HCT116 (cell line): ENCODE measurements at regions not wholly inside any gene's neighbourhood (a gene's known extent, or its start where the extent isn't known, plus 50 kb on each side); places are given as distances from the start of the nearest gene placed in this dataset.

ENCODE experiments used
- ATAC-seq: fragments of 200-7000 bp; cut with Tn5 transposase; 2 replicates; pipeline ENCODE4 v1.9.1; 2020; ENCODE audit warnings: mild to moderate bottlenecking, moderate library complexity
- BruUV-seq: library from RNA; stranded (reverse); fragments of 400-500 nt; replicated peaks from 2 replicates; lab custom pipeline; 2021; lab: Mats Ljungman, UMichigan
- CTCF ChIA-PET: fragments of 300-600 bp; sonication (Branson Sonifier 250); formaldehyde crosslinking; loops from one replicate; lab custom pipeline; 2021; ENCODE audit warnings: antibody characterized with exemption; lab: Charles Lee
- POLR2A ChIA-PET: fragments of 300-600, 350-600 bp; sonication (Branson Sonifier 250); formaldehyde crosslinking; loops from one replicate; lab custom pipeline; 2021; ENCODE audit warnings: antibody characterized with exemption; lab: Charles Lee
- RAD21 ChIA-PET, 2 experiments: fragments of 300-600 bp; sonication (Branson Sonifier 250); formaldehyde crosslinking; loops; one replicate each; lab custom pipeline; 2023; ENCODE audit warnings: low total read pairs in 2 of 2; ENCODE audit not compliant: uncharacterized antibody in 2 of 2, unreplicated experiment in 2 of 2, low non-redundant PET in 1 of 2; lab: Charles Lee
- DNase-seq: peaks from one replicate; pipeline ENCODE4 v3.0.0-alpha.2; 2010; ENCODE audit warnings: low read depth, low spot score
- H2AFZ ChIP-seq: fragments of 200-600 bp; shearing (Covaris generic), sonication (generic); 2 replicates; pipeline ENCODE4 v1.6.1; 2017; ENCODE audit warnings: low read depth, mixed run types, mixed read lengths, antibody characterized with exemption, low read length; ENCODE audit not compliant: poor library complexity, severe bottlenecking
- H3K27ac ChIP-seq: 2 replicates; pipeline ENCODE4 v1.5.1; 2012; ENCODE audit warnings: low read depth, low read length
- H3K27me3 ChIP-seq: fragments of 200-600 bp; sonication (generic); 2 replicates; pipeline ENCODE4 v1.6.1; 2016; ENCODE audit warnings: mixed run types, low read length, mixed read lengths; ENCODE audit not compliant: insufficient read depth
- H3K36me3 ChIP-seq, 2 experiments: fragments of 200-500 bp in 1 of 2; fragments of 200-600 bp in 1 of 2; sonication (Bioruptor generic) in 1 of 2; sonication (generic) in 1 of 2; 2 replicates each; pipeline versions ENCODE4 v1.5.1 to v1.6.1; 2014 to 2016; ENCODE audit warnings: low read length in 2 of 2, inconsistent platforms in 1 of 2, mixed read lengths in 1 of 2, mixed run types in 1 of 2; ENCODE audit not compliant: insufficient read depth in 2 of 2, control insufficient read depth in 1 of 2
- H3K4me1 ChIP-seq, 2 experiments: fragments of 200-600 bp in 1 of 2; sonication (generic) in 1 of 2; 2 replicates each; pipeline versions ENCODE4 v1.5.1 to v1.6.1; 2012 to 2017; ENCODE audit warnings: low read length in 2 of 2, inconsistent platforms in 1 of 2, mild to moderate bottlenecking in 1 of 2, mixed read lengths in 1 of 2, mixed run types in 1 of 2, moderate library complexity in 1 of 2; ENCODE audit not compliant: insufficient read depth in 2 of 2, control insufficient read depth in 1 of 2
- H3K4me2 ChIP-seq: fragments of 200-600 bp; sonication (generic); 2 replicates; pipeline ENCODE4 v1.6.1; 2017; ENCODE audit warnings: mixed run types, low read length, mixed read lengths
- H3K4me3 ChIP-seq, 2 experiments: fragments of 200-600 bp in 1 of 2; sonication (generic) in 1 of 2; replicated peaks in 1 of 2; 2 replicates each; pipeline ENCODE4 v1.5.1; 2011 to 2016; ENCODE audit warnings: low read length in 2 of 2, control low read depth in 1 of 2, low read depth in 1 of 2, mild to moderate bottlenecking in 1 of 2, mixed read lengths in 1 of 2, mixed run types in 1 of 2
- H3K79me2 ChIP-seq: fragments of 200-600 bp; sonication (generic); 2 replicates; pipeline ENCODE4 v1.6.1; 2017; ENCODE audit warnings: mild to moderate bottlenecking, mixed run types, low read length, moderate library complexity, mixed read lengths; ENCODE audit not compliant: insufficient read depth
- H3K9ac ChIP-seq: fragments of 200-600 bp; sonication (generic); 2 replicates; pipeline ENCODE4 v1.6.1; 2016; ENCODE audit warnings: low read length, mixed read lengths
- H3K9me2 ChIP-seq: fragments of 200-600 bp; sonication (generic), shearing (Covaris generic); 2 replicates; pipeline ENCODE4 v1.6.1; 2017; ENCODE audit warnings: mixed run types, mild to moderate bottlenecking, moderate library complexity; ENCODE audit not compliant: insufficient read depth
- H3K9me3 ChIP-seq, 2 experiments: fragments of 200-500 bp in 1 of 2; fragments of 200-600 bp in 1 of 2; sonication (Bioruptor generic) in 1 of 2; sonication (generic) in 1 of 2; 2 replicates each; pipeline ENCODE4 v1.6.1; 2014 to 2017; ENCODE audit warnings: low read length in 2 of 2, mixed read lengths in 2 of 2, inconsistent platforms in 1 of 2, low read depth in 1 of 2, mild to moderate bottlenecking in 1 of 2, mixed run types in 1 of 2, moderate library complexity in 1 of 2; ENCODE audit not compliant: control insufficient read depth in 1 of 2, insufficient read depth in 1 of 2
- H4K20me1 ChIP-seq: fragments of 200-600 bp; sonication (generic), shearing (Covaris generic); 2 replicates; pipeline ENCODE4 v1.6.1; 2017; ENCODE audit warnings: mixed run types, mild to moderate bottlenecking, moderate library complexity; ENCODE audit not compliant: insufficient read depth
- CTCF ChIP-seq, 3 experiments: fragments of 200-600 bp in 1 of 3; sonication (generic) in 1 of 3; IDR thresholded peaks in 2 of 3; conservative IDR thresholded peaks in 1 of 3; 2 replicates each; pipeline ENCODE4 v1.5.1; 2012 to 2017; ENCODE audit warnings: low read depth in 2 of 3, low read length in 2 of 3, antibody characterized with exemption in 1 of 3, borderline replicate concordance in 1 of 3, control low read depth in 1 of 3, mild to moderate bottlenecking in 1 of 3, mixed read lengths in 1 of 3, mixed run types in 1 of 3, moderate library complexity in 1 of 3; ENCODE audit not compliant: insufficient read depth in 1 of 3
- EGR1 ChIP-seq: IDR thresholded peaks from 2 replicates; pipeline ENCODE4 v1.6.1; 2012; ENCODE audit warnings: low read depth
- ELF1 ChIP-seq: IDR thresholded peaks from 2 replicates; pipeline ENCODE4 v1.6.1; 2012; ENCODE audit warnings: low read depth, borderline replicate concordance
- EZH2 ChIP-seq: fragments of 200-600 bp; sonication (generic); IDR thresholded peaks from 2 replicates; pipeline ENCODE4 v1.6.1; 2017; ENCODE audit warnings: antibody characterized with exemption, mixed run types
- EZH2phosphoT487 ChIP-seq: fragments of 200-600 bp; IDR thresholded peaks from 2 replicates; pipeline ENCODE4 v1.6.1; 2018; ENCODE audit warnings: antibody characterized with exemption, borderline replicate concordance
- POLR2A ChIP-seq: IDR thresholded peaks from 2 replicates; pipeline ENCODE4 v1.7.0; 2011; ENCODE audit warnings: borderline replicate concordance; ENCODE audit not compliant: insufficient read depth, insufficient read length; ENCODE audit errors: extremely low read depth
- POLR2AphosphoS5 ChIP-seq: IDR thresholded peaks from 2 replicates; pipeline ENCODE4 v1.6.1; 2011; ENCODE audit warnings: mild to moderate bottlenecking, low read depth, low read length, moderate library complexity
- SRF ChIP-seq: IDR thresholded peaks from 2 replicates; pipeline ENCODE4 v1.6.1; 2012; ENCODE audit warnings: low read depth
- TCF7L2 ChIP-seq: IDR thresholded peaks from 2 replicates; pipeline ENCODE4 v1.7.0; 2011; ENCODE audit warnings: borderline replicate concordance, inconsistent platforms; ENCODE audit not compliant: insufficient read depth, insufficient read length; ENCODE audit errors: extremely low read depth
- YY1 ChIP-seq: IDR thresholded peaks from 2 replicates; pipeline ENCODE4 v1.6.1; 2011; ENCODE audit warnings: low read length, low read depth, moderate library complexity, mild to moderate bottlenecking; ENCODE audit not compliant: insufficient replicate concordance; ENCODE audit errors: extremely low read depth
- ZNF274 ChIP-seq: fragments of 200-500 bp; sonication (Bioruptor generic); IDR thresholded peaks from 2 replicates; pipeline ENCODE4 v1.6.1; 2014; ENCODE audit warnings: mild to moderate bottlenecking, low read depth, low read length, inconsistent platforms
- intact Hi-C: fragments of 100-400 bp; cut with micrococcal nuclease; formaldehyde crosslinking; loops from 2 replicates; pipeline ENCODE4 v1.10.0; 2022
- TF ChIP-seq, protein P1 (sequence below): IDR thresholded peaks from 2 replicates; pipeline ENCODE4 v1.6.1; 2012
- TF ChIP-seq, protein P2 (sequence below): IDR thresholded peaks from 2 replicates; pipeline ENCODE4 v1.6.1; 2011; ENCODE audit warnings: mild to moderate bottlenecking, low read length, moderate library complexity; ENCODE audit not compliant: insufficient replicate concordance; ENCODE audit errors: extremely low read depth
- TF ChIP-seq, protein P3 (sequence below): IDR thresholded peaks from 2 replicates; pipeline ENCODE4 v1.6.1; 2012; ENCODE audit warnings: low read depth

GRCh38 chr20:48100483-48100882, 315.2 kb upstream of the SULF2 start:
- Histone ChIP-seq H3K4me1 (peaks cover 0 to 6% of the 10 kb centered on the region in 2 experiments; a peak in 1 of 4 replicates), H4K20me1 (no peaks in the 10 kb centered on the region), H3K9ac (no peak overlapping the region), H3K36me3 (no peaks in the 10 kb centered on the region), H3K9me3 (no peaks in the 10 kb centered on the region; a peak in 1 of 4 replicates), H3K9me2 (no peaks in the 10 kb centered on the region), H2AFZ (no peak overlapping the region), H3K79me2 (no peaks in the 10 kb centered on the region), H3K27me3 (peaks cover 3% of the 10 kb centered on the region; the same call in 1 of the 2 replicates), H3K27ac (no peak overlapping the region), H3K4me2 (no peak overlapping the region), H3K4me3 (no peak overlapping the region)
- DNase-seq (no peak), ATAC-seq (no peak)
- RAD21 ChIA-PET: no interaction called here
- no peak for TF ChIP-seq YY1
- TF ChIP-seq, protein P1, sequence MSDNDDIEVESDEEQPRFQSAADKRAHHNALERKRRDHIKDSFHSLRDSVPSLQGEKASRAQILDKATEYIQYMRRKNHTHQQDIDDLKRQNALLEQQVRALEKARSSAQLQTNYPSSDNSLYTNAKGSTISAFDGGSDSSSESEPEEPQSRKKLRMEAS: no peak
- no peak for TF ChIP-seq SRF
- TF ChIP-seq POLR2A: no peak
- TF ChIP-seq EGR1: no peak
- TF ChIP-seq EZH2phosphoT487: no peak
- no peak for TF ChIP-seq POLR2AphosphoS5
- no peak for TF ChIP-seq ZNF274
- TF ChIP-seq, protein P2, sequence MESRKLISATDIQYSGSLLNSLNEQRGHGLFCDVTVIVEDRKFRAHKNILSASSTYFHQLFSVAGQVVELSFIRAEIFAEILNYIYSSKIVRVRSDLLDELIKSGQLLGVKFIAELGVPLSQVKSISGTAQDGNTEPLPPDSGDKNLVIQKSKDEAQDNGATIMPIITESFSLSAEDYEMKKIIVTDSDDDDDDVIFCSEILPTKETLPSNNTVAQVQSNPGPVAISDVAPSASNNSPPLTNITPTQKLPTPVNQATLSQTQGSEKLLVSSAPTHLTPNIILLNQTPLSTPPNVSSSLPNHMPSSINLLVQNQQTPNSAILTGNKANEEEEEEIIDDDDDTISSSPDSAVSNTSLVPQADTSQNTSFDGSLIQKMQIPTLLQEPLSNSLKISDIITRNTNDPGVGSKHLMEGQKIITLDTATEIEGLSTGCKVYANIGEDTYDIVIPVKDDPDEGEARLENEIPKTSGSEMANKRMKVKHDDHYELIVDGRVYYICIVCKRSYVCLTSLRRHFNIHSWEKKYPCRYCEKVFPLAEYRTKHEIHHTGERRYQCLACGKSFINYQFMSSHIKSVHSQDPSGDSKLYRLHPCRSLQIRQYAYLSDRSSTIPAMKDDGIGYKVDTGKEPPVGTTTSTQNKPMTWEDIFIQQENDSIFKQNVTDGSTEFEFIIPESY: no peak
- TF ChIP-seq ELF1: no peak
- no peak for TF ChIP-seq TCF7L2
- no peak for TF ChIP-seq CTCF (IDR thresholded peaks at IDR 0.05 in 2 of 3, conservative IDR thresholded peaks at IDR 0.05 in 1 of 3; ENCODE audit: borderline replicate concordance in 1 of 3, insufficient read depth in 1 of 3, low read depth in 2 of 3, low read length in 2 of 3)
- TF ChIP-seq, protein P3, sequence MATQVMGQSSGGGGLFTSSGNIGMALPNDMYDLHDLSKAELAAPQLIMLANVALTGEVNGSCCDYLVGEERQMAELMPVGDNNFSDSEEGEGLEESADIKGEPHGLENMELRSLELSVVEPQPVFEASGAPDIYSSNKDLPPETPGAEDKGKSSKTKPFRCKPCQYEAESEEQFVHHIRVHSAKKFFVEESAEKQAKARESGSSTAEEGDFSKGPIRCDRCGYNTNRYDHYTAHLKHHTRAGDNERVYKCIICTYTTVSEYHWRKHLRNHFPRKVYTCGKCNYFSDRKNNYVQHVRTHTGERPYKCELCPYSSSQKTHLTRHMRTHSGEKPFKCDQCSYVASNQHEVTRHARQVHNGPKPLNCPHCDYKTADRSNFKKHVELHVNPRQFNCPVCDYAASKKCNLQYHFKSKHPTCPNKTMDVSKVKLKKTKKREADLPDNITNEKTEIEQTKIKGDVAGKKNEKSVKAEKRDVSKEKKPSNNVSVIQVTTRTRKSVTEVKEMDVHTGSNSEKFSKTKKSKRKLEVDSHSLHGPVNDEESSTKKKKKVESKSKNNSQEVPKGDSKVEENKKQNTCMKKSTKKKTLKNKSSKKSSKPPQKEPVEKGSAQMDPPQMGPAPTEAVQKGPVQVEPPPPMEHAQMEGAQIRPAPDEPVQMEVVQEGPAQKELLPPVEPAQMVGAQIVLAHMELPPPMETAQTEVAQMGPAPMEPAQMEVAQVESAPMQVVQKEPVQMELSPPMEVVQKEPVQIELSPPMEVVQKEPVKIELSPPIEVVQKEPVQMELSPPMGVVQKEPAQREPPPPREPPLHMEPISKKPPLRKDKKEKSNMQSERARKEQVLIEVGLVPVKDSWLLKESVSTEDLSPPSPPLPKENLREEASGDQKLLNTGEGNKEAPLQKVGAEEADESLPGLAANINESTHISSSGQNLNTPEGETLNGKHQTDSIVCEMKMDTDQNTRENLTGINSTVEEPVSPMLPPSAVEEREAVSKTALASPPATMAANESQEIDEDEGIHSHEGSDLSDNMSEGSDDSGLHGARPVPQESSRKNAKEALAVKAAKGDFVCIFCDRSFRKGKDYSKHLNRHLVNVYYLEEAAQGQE: no peak
- TF ChIP-seq EZH2: no peak
- CTCF ChIA-PET: no interaction called here
- intact Hi-C loops: no loop called here
- BruUV-seq: no TSS peak
- POLR2A ChIA-PET: no interaction called here
